ENCODE measurements at regions not wholly inside any gene's neighbourhood (a gene's known extent, or its start where the extent isn't known, plus 50 kb on each side); places are given as distances from the start of the nearest gene placed in this dataset.
A peak's percentile ranks its signal among the peaks of the same experiment; 100 is the strongest.

DNA sequence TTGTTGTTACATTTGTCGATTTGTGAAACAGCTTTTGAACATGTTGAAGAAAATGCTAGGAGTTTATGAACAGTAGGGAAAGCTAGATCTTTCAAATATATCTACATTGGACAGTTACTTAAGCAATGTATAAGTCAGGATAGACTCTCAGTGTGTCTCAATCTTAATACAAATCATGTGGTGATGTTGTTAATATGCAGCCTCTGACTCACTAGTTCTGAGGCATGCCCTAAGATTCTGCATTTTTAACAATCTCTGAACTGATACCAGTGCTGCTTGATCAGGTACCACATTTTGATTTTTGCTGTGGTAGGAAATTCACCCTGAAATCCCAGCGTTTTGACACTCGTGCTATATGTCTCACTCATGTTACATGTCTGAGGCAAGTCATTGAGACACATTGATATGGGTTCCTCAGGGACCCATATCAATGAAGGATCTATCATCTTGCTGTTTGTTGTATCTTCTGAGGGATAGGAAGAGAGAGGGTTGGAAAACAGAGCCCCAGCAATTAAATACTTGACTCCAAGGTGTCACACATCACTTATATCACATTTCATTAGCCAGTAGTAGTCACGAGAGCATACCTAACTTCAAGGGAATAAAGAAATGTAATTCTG lies 597.9 kb downstream of the TAFA4 start:
- H3K4me3 Mint-ChIP-seq: no peak overlapping the region
- no peaks in the 10 kb centered on the region for H3K4me1 Mint-ChIP-seq (ENCODE audit: low read depth in 2 of 2)
- no peaks in the 10 kb centered on the region for H3K27me3 Mint-ChIP-seq
- ATAC-seq (replicated peaks) (no peak), DNase-seq (no peak)
- no peaks in the 10 kb centered on the region for H3K9me3 Mint-ChIP-seq
- H3K27ac Mint-ChIP-seq: no peak overlapping the region
- H3K36me3 Mint-ChIP-seq (ENCODE audit: insufficient read depth): no peaks in the 10 kb centered on the region

DNA sequence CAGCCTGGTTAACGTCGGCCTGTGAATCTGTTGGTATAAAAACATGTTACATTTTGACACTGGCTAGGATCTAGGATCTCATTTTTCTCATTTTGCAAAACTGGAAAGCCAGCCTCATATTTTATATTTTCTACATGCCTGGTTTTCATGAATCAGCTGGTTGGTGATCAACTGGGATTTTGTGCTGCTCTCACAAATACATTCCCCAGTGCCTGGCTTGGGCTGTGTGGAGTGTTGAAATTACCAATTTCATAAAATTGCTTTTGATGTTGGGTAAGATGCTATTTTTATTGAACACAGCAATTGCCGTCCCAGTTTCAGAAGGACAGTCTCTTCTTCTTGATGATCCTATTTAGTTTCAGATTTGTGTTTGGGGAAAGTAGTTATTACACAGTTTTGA lies 604.3 kb downstream of the TAFA4 start:
- Mint-ChIP-seq H3K9me3 (no peaks in the 10 kb centered on the region), H3K36me3 (ENCODE audit: insufficient read depth) (no peaks in the 10 kb centered on the region), H3K4me1 (ENCODE audit: low read depth in 2 of 2) (no peaks in the 10 kb centered on the region), H3K27me3 (no peaks in the 10 kb centered on the region), H3K27ac (no peak overlapping the region), H3K4me3 (no peak overlapping the region)
- ATAC-seq (replicated peaks) (no peak), DNase-seq (no peak)

DNA sequence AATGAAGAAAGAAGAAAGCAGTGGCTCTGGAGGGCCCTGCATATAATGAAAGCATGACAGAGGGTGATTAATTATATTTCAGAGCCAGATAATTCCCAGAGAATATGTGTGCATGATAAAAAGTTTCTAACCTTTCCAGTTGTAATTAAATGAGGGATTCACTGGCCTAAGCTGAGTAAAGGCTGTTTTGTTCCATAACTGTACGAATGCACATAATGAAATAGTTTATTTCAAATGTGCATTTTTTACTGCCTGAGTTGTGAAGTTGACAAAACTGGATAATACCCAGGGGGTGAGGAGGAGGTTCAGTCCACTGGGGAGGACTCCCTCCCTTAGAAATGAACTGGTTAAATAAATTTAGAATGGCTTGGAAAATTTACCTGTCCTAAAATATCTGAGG lies 616.4 kb downstream of the TAFA4 start:
- Mint-ChIP-seq H3K9me3 (peaks cover 0 to 4% of the 10 kb centered on the region in 2 donors), H3K27me3 (no peaks in the 10 kb centered on the region), H3K27ac (no peak overlapping the region), H3K4me1 (ENCODE audit: low read depth in 2 of 2) (no peaks in the 10 kb centered on the region), H3K36me3 (ENCODE audit: insufficient read depth) (no peaks in the 10 kb centered on the region), H3K4me3 (no peak overlapping the region)
- ATAC-seq (replicated peaks): no peak
- DNase-seq: no peak

DNA sequence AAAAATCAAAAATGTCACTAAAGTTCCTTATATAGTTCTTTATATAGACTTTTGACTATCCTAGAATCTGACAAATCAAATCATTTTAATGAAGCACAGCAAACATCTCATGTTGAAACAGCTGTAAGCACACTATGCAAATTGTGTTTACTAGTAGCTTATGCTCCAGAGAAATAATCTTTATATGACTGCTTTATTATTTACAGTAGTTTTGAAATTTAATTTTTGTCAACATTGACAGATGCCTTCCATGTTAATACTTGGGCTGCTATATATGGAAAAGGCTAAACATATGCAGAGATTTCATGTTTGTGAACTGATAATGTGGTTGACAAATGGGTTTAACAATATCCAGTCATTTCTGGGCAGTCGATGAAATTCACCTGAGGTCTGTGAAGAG lies 616.8 kb downstream of the TAFA4 start:
- DNase-seq (no peak), ATAC-seq (replicated peaks) (no peak)
- Mint-ChIP-seq H3K4me3 (no peak overlapping the region), H3K4me1 (ENCODE audit: low read depth in 2 of 2) (no peaks in the 10 kb centered on the region), H3K27me3 (no peaks in the 10 kb centered on the region), H3K36me3 (ENCODE audit: insufficient read depth) (no peaks in the 10 kb centered on the region), H3K9me3 (peaks cover 0 to 4% of the 10 kb centered on the region in 2 donors), H3K27ac (no peak overlapping the region)

DNA sequence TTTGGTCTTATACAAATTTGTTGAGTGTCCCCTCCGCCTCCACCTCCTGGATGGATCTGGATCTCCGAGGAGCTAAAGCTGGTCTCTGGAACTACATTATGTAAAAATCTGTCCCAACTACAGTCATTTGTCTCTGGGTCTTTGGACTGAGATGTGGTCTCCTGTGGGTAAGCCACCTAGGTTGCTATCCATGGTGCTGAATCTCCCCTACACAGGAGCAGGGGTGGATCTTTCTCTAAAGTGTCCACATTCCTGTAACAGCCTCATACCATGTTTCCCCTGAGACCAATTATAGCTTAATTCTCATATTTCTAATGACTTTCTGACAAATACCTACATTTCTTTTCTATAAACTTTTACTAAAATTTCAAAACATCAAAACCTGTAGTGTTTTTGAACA lies 625.8 kb downstream of the TAFA4 start:
- no peak overlapping the region for H3K27ac Mint-ChIP-seq
- DNase-seq: peak in 1 of 3 experiments; percentile 8

DNA sequence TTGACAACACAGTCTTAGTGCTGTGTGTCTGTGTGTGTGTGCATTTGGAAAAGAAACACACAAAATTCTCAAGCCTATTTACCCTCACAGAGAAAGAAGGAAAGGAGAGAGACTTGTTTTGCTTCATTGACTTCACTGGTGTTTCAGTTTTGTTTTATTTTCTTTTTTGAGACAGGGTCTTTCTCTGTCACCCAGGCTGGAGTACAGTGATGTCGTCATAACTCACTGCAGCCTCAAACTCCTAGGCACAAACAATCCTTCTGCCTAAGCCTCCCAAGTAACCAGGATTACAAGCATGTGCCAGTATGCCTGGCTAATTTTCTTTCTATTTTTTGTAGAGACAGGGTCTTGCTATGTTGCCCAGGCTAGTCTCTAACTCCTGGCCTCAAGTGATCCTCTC lies 636.9 kb downstream of the TAFA4 start:
- DNase-seq (no peak), ATAC-seq (replicated peaks) (no peak)
- Mint-ChIP-seq H3K9me3 (peaks cover 2 to 13% of the 10 kb centered on the region in 2 donors), H3K36me3 (ENCODE audit: insufficient read depth) (no peaks in the 10 kb centered on the region), H3K27me3 (no peaks in the 10 kb centered on the region), H3K4me1 (ENCODE audit: low read depth in 2 of 2) (peaks cover 0 to 1% of the 10 kb centered on the region in 2 donors), H3K4me3 (no peak overlapping the region), H3K27ac (no peak overlapping the region)

More for the DNA sequence above, 625.8 kb downstream of the TAFA4 start:
- no peaks in the 10 kb centered on the region for H3K27me3 Mint-ChIP-seq
- no peak for ATAC-seq (replicated peaks)
- H3K9me3 Mint-ChIP-seq: peaks cover 0 to 3% of the 10 kb centered on the region in 2 donors
- H3K4me3 Mint-ChIP-seq: no peak overlapping the region
- H3K4me1 Mint-ChIP-seq (ENCODE audit: low read depth in 2 of 2): no peaks in the 10 kb centered on the region
- no peaks in the 10 kb centered on the region for H3K36me3 Mint-ChIP-seq (ENCODE audit: insufficient read depth)

DNA sequence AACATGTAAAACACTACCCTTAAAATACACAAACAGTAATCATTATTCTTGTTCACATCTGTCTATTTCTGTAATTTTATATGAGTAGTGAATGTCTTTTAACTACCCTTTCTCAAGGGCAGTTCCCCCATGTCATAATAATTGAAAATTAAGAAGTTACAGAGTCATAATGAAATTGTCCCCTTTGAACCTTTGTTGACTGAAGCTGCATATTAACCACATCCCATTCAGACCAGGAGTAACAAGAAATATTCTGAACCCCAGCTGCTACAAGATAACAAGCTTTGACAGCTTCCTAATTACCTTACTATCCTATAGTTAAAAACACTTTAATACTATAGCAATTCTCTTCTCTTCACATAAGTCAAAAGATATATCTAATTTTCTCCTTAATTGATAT lies 635.9 kb upstream of the SUCLG2 start:
- H3K4me3 Mint-ChIP-seq: no peak overlapping the region
- no peaks in the 10 kb centered on the region for H3K9me3 Mint-ChIP-seq
- no peaks in the 10 kb centered on the region for H3K4me1 Mint-ChIP-seq (ENCODE audit: low read depth in 2 of 2)
- H3K36me3 Mint-ChIP-seq (ENCODE audit: insufficient read depth): no peaks in the 10 kb centered on the region
- no peak for DNase-seq
- ATAC-seq (replicated peaks): no peak
- no peaks in the 10 kb centered on the region for H3K27me3 Mint-ChIP-seq
- H3K27ac Mint-ChIP-seq: no peak overlapping the region

DNA sequence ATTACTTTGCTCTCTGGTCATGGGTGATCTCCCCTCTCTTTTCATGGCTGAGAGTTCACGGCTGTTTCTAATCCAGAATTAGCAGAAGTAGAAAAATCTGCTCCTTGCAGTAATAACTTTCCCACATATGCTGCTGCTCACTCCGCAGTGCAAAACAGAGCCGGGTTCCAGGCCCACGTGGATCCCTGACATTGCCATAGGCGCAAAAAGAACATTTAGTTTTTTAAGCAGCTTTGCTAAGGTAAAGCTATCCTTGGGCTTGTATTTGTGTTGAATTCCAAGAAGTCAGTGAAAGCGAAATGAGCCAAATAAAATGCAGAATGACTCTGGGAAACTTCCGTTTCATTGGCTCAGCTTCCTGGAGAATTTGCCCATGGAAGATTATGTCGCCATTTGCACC lies 633.7 kb upstream of the SUCLG2 start:
- no peaks in the 10 kb centered on the region for H3K4me1 Mint-ChIP-seq (ENCODE audit: low read depth in 2 of 2)
- no peak for ATAC-seq (replicated peaks)
- H3K27ac Mint-ChIP-seq: no peak overlapping the region
- no peaks in the 10 kb centered on the region for H3K36me3 Mint-ChIP-seq (ENCODE audit: insufficient read depth)
- H3K4me3 Mint-ChIP-seq: no peak overlapping the region
- no peaks in the 10 kb centered on the region for H3K9me3 Mint-ChIP-seq
- H3K27me3 Mint-ChIP-seq: no peaks in the 10 kb centered on the region
- no peak for DNase-seq

DNA sequence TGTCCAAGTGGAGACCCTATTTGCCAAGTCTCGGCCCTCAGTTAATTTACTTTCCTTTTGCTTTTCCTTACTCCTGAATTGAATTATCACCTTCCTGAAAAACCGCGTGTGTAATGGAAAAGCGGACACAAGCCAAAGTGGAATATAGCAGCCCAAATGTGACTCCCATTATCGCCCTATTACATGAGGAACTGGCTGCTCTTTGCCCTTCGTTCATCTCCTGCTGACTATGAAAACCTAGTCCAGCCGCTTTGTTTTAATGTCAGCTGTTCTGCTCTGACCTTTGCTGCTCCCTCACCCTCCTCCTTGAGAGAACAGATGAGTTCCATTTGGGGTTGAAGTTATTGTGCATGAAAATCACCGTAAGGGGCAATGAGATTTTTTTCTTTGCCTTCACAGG lies 632.7 kb upstream of the SUCLG2 start:
- Mint-ChIP-seq H3K4me3 (no peak overlapping the region), H3K4me1 (ENCODE audit: low read depth in 2 of 2) (no peaks in the 10 kb centered on the region), H3K36me3 (ENCODE audit: insufficient read depth) (no peaks in the 10 kb centered on the region), H3K27ac (no peak overlapping the region), H3K27me3 (no peaks in the 10 kb centered on the region), H3K9me3 (peaks cover 0 to 1% of the 10 kb centered on the region in 2 donors)
- no peak for DNase-seq
- ATAC-seq (replicated peaks): no peak

DNA sequence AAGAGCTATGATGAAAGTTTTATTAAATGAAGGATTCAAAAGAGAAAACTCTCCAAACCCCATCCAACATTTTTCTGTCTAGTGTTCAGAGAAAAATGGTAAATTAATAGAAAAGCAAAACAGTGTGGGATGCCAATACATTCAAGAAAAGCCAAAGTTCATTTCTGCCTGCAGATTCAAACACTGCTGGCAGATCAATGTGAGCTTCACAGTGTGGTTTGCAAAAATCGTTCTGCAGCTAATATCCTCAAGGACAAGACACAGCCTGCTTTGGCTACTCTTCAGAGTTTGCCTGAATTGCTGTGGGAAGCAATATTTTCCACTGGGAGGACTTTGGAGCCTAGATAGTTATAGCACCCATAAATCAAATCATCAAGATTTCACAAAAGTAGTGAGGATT lies 619.9 kb upstream of the SUCLG2 start:
- H3K9me3 Mint-ChIP-seq: peaks cover 0 to 2% of the 10 kb centered on the region in 2 donors
- no peak overlapping the region for H3K27ac Mint-ChIP-seq

DNA sequence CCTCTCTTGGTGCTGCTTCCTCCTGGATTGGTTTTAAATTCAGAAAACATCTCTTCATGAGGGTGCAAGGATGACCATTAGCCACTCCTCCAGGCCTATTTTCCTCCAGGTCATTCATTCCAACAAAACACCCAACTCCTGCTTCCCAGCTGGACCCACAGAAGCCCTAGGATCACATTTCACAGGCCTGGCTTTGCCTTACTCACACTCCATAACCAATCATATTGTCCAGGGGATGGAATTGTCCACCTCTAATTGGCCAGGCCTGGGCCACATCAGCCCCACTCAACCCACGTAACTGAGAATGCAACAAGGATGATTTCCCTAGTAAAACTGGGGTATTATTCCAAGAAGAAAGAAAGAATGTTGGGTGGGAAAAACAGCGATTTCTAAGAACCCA lies 616.7 kb upstream of the SUCLG2 start:
- no peak for DNase-seq
- H3K27me3 Mint-ChIP-seq: no peaks in the 10 kb centered on the region
- ATAC-seq (replicated peaks): no peak
- H3K4me1 Mint-ChIP-seq (ENCODE audit: low read depth in 2 of 2): no peaks in the 10 kb centered on the region
- no peak overlapping the region for H3K4me3 Mint-ChIP-seq
- no peak overlapping the region for H3K27ac Mint-ChIP-seq
- H3K36me3 Mint-ChIP-seq (ENCODE audit: insufficient read depth): no peaks in the 10 kb centered on the region
- peaks cover 0 to 2% of the 10 kb centered on the region in 2 donors for H3K9me3 Mint-ChIP-seq

More for the DNA sequence above, 619.9 kb upstream of the SUCLG2 start:
- no peaks in the 10 kb centered on the region for H3K36me3 Mint-ChIP-seq (ENCODE audit: insufficient read depth)
- H3K27me3 Mint-ChIP-seq: no peaks in the 10 kb centered on the region
- no peaks in the 10 kb centered on the region for H3K4me1 Mint-ChIP-seq (ENCODE audit: low read depth in 2 of 2)
- no peak overlapping the region for H3K4me3 Mint-ChIP-seq
- ATAC-seq (replicated peaks) (no peak), DNase-seq (no peak)

DNA sequence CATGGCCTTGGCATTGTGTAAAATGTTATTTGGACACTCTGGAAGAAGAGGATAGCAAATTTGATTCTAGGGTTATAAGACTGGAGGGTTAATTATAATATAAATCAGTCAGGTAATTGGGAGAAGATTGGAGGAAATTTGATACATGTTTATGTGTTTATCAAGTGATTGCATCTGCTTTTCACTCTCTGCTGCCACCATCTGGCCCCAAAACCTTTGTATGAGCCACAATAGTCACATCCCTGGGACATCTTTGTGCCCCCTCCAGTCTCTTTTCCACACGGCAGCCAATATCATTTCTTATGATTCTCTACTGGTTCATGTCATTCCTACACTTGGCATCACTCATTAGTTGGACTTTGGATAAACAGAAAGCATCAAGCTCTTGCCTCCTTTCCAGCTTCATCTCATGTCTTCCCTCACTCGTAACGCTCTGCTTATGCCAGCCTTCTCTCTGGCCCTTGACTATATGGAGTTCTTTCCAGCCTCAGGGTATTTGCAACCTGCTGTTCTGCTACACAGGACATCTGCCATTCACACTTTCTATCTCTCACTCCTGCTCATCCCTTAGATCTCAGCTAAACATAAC lies 602.3 kb upstream of the SUCLG2 start:
- Mint-ChIP-seq H3K36me3 (ENCODE audit: insufficient read depth) (no peaks in the 10 kb centered on the region), H3K4me1 (ENCODE audit: low read depth in 2 of 2) (no peaks in the 10 kb centered on the region), H3K27me3 (no peaks in the 10 kb centered on the region), H3K4me3 (no peak overlapping the region), H3K27ac (no peak overlapping the region), H3K9me3 (no peaks in the 10 kb centered on the region)
- DNase-seq: peak in 2 of 3 experiments; percentile 6 to 17
- ATAC-seq (replicated peaks): no peak

DNA sequence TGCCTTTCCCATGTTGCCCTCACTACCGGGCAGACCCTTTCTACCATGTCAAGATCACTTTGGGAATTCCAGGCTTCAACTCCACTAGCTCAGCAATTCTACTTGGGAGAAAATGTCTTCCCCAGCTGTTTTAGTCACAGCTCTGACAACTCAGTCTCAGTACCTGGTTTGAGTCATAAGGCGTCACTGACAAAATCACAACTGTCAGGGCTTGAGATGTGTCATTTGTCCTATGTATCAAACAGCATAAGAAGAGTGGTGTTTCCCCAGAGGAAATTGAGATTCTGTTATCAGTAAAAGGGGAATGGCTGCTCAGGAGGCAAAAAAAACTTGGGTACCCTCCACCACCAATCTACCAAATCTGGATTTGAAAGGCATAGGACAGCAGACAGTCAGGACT lies 594.9 kb upstream of the SUCLG2 start:
- no peaks in the 10 kb centered on the region for H3K36me3 Mint-ChIP-seq (ENCODE audit: insufficient read depth)

DNA sequence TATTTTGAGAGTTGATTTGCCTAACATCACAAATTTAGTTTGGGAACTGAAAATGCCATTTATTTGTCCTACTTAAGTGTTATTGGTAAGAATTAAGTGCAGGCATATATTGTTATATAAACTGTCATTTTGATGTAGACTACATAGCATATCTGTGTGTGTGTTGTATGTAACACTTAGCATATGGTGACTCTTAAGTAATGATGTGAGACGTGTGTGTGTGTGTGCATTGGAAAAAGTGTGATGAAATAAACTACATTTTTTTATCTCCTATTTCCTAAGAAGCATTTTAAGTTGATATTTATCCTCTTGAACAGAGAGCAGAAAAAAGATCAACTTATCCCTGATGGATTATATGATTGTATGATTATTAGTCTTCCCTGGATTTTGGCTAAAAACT lies 588.2 kb upstream of the SUCLG2 start:
- H3K4me3 Mint-ChIP-seq: no peak overlapping the region
- no peaks in the 10 kb centered on the region for H3K36me3 Mint-ChIP-seq (ENCODE audit: insufficient read depth)
- ATAC-seq (replicated peaks) (no peak), DNase-seq (no peak)
- H3K27me3 Mint-ChIP-seq: no peaks in the 10 kb centered on the region
- H3K4me1 Mint-ChIP-seq (ENCODE audit: low read depth in 2 of 2): no peaks in the 10 kb centered on the region
- H3K9me3 Mint-ChIP-seq: no peaks in the 10 kb centered on the region
- no peak overlapping the region for H3K27ac Mint-ChIP-seq

More for the DNA sequence above, 594.9 kb upstream of the SUCLG2 start:
- no peak overlapping the region for H3K27ac Mint-ChIP-seq
- ATAC-seq (replicated peaks) (no peak), DNase-seq (no peak)
- no peaks in the 10 kb centered on the region for H3K27me3 Mint-ChIP-seq
- no peak overlapping the region for H3K4me3 Mint-ChIP-seq
- H3K4me1 Mint-ChIP-seq (ENCODE audit: low read depth in 2 of 2): no peaks in the 10 kb centered on the region
- peaks cover 0 to 1% of the 10 kb centered on the region in 2 donors for H3K9me3 Mint-ChIP-seq
